Globus pallidus (tissue), 1 donor: ENCODE measurements at regions not wholly inside any gene's neighbourhood (a gene's known extent, or its start where the extent isn't known, plus 50 kb on each side); places are given as distances from the start of the nearest gene placed in this dataset.
"Not testable (repeated sequence)": the region's sequence is repeated elsewhere in the genome, so short reads cannot be mapped to it uniquely, and the experiment has no call there.

Source experiments
- DNase-seq: peaks from one replicate; pipeline ENCODE4 v3.0.0-alpha.2; 2015; ENCODE audit warnings: low spot score

DNA sequence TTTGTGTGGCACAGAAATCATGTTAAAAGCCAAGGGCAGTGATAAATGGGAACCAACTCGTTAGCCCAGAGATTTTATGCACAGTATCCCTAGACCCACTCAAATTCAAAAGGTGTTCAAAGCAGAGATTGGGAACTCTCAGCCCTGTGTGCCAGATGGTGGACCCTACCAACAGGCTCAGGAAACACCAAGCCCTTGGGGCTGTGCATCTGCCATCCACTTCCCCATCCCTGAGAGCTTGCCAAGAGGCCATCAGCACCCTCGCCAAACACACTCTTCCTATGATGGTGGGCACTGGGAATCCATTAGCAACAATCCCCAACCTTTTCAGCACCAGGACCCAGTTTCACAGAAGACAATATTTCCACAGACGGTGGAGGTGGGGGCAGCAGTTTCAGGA lies 194.2 kb upstream of the NFIA start:
- no peak for DNase-seq

DNA sequence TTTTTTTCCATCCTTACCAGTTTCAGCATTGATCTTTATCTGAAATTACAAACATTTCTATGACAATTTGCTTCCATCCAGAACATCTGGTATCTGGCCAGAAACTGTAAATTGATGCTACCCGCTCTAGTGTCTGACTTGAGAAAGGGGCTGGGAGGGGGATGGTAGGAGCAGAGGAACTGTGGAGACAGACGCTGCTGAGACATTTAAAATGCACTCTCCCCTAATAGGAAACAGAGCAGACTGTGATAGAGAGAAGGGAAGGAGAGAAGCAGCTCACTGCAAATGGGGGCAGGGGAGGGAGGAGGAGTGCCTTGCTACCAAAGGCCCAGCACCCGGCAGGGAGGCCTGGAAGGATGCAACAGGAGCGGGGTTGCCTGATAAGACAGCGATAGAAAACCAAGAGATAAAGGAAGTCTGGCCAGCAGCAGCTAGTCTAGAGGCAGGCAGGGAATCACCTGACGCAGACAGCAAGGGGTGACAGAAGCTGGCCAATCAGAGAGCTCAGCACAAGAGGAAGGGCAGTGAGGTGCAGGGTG lies 195.5 kb upstream of the NFIA start:
- DNase-seq: no peak

DNA sequence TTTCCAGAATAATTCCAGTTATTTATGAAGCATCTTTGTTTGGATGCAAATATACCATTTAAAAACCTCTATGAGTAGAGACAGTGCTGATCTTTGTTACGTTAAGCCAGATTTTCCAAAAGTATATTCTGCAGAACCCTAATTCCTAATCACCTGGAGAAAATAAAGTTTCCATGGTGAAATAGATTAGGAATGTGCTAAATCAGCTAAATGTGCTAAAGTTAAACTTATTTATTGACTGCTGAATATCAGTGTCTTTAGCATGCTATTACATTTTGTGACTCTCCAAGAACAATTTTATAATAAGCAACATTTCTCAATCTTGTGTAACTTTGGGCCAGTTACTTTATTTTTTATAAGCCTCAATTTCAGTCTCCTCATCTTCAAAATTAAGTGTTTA lies 196.3 kb upstream of the NFIA start:
- no peak for DNase-seq

DNA sequence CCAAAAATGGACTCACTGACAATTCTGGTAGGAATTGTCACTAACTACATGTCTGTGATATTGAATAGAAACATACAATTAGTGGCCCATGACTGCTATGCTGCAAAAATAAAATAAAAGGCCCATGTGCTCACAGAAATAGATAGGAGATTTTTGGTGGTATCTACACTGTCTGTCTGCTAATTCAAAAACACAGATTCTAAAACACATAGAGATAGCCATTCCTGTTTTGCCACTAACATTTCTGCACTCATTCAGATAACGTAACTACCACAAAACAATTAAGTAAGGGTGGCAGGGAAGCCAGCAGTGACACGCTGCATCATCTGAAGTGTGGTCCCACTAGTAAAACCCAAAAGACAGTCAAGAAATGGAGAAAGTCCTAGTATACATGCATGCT lies 202.2 kb upstream of the NFIA start:
- no peak for DNase-seq

DNA sequence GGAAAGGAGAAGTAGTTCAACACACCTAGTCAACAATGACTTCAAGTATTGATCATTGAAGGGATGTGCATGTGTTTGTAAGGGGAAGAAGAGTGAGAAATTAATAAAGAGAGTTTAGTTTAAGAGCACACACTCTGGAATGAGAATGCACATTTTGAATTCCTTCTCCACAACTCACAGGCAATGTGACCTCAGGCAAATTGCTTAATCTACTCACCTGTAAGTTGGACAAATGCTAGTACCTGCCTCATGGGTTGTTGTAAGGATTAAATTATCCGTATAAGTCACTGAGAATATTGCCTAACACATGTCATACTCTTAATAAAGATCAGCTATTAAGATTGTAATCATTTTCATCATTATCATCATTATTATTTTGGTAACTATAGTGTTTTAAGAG lies 204.0 kb upstream of the NFIA start:
- DNase-seq: no peak

DNA sequence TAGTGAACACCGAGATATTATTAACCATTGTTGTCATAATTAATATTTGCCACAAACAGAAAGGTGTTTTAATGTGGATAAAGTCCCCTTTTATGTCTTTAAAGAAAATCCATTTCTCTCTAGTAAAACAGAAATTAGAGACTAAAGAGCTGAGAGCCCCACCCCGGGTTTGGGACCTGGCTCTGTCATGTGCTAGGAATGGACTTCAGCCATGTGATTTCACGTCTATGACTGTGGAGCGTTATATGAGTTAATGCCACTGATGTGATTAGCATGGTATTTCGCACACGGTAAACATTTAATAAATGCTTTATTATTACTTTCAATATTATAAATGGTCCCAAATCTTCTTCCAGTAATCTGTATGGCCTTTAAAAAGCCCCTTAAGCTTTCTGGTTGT lies 205.0 kb upstream of the NFIA start:
- no peak for DNase-seq

DNA sequence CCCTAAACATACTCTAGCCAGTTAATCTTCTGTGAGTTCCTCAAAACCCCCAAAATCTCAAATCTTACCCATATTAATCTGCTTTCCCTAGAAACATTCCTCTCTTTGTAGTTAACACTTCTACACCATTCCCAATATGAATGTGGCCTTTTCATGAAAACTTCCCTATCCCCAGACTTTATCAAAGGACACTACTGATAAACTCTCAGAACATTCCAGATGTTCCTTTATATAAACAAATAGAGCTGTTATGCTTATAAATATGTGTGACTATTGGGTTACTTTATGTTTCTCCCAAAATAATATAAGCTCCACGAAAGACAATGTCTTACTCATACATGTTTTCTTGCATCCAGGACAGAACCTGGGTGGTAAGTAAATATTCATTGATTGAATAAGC lies 205.4 kb upstream of the NFIA start:
- no peak for DNase-seq

DNA sequence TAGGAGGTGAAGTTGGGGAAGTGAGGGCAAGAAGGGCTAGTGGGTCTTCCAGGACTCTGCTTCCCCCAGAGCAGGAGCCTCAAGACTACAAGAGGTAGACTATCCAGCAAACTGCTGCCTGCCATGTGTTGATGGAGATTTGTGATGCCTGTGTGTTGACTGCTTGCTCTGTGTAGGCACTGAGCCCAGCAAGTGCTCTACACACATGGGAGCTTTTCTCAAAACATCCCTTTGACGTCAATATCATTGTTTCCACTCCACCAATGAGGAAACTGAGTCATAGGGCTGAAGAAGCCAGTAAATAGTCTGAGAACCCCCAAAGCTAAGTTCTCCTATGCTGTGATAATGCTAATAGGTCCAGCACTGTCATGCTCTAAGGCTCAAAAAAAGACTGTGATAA lies 207.2 kb upstream of the NFIA start:
- no peak for DNase-seq

DNA sequence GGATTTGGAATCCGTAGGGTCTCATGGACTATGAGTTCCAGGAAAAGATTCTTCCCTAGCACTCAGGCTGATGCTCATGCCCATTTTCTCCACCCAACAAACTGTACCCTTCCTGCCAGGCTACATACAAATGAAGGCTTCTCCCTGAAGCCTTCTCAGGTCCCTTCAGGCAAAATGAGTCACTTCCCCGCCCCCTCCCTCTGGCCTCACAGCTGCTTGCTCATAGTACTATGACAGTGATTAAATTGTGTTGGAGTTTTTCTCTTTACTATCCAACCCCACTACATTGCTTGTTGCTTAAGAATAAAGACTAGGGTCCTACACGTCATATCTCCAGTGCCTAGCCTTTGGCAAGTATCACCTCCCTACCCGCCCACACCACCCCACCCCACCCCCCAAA lies 207.6 kb upstream of the NFIA start:
- DNase-seq: no peak

DNA sequence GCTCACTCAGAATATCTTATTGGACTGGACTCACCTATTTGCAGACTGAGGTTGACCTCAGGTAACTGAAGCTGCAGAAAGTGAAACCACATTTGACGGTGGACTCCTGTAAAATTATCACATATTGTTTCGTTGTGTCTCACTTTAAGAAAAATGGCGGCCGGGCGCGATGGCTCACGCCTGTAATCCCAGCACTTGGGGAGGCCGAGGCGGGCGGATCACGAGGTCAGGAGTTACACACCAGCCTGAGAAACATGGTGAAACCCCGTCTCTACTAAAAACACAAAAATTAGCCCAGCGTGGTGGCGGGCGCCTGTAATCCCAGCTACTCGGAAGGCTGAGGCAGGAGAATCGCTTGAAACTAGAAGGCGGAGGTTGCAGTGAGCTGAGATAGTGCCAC lies 209.0 kb upstream of the NFIA start:
- not testable (repeated sequence) for DNase-seq

DNA sequence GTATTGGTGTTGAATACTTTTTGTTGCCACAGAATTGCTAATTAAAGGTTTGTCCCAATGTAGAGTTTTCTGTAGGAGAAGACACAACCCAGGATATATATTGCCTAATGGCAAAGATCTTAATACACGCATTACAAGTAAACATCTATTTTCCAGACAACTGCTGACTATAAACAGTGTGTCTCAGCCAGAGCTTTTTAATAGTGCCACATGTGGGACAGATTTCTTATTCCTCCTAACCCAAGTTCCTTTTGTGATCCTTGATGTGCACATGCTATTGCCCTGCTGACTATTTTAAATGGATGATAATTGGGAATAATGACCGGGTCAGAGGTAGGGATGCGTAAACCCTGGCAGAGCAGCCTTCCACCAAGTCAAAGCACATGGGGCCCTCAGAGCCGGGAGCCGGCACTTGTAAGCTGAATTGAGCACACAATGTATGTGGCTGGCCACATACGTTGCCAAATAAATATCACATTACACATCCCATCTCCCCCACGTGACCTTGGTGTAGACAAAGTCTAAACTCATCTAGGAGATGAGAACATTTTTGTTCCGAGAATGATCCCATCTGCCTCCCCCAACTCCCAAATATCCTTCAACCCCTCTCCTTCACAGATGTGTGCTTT lies 209.8 kb upstream of the NFIA start:
- no peak for DNase-seq

DNA sequence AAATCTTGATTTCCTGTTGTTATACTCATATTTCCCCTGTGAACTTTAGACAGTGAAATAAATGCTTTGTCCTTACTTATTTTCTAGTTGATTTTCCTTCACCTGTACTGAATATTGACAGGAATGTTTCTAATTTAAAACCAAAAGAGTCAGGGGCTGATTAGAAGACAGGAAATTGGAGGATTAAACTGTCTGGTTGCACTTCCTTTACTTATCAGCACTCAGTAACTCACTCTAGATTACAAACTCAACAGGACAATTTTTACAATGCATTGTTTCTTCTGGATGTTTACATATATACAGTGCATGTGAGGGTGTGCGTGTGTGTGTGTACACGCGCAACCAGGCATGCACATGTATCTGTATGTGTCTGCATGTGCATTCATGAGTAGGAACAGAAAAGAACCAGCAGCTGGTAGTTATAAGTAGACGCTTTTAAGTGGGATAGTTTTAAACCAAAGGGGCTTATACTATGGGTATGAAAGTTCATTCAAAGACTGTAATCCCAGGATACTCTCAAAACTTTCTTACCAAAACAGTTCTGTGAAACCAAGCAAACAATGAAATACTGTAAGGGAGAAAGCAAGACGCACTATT lies 212.0 kb upstream of the NFIA start:
- no peak for DNase-seq

DNA sequence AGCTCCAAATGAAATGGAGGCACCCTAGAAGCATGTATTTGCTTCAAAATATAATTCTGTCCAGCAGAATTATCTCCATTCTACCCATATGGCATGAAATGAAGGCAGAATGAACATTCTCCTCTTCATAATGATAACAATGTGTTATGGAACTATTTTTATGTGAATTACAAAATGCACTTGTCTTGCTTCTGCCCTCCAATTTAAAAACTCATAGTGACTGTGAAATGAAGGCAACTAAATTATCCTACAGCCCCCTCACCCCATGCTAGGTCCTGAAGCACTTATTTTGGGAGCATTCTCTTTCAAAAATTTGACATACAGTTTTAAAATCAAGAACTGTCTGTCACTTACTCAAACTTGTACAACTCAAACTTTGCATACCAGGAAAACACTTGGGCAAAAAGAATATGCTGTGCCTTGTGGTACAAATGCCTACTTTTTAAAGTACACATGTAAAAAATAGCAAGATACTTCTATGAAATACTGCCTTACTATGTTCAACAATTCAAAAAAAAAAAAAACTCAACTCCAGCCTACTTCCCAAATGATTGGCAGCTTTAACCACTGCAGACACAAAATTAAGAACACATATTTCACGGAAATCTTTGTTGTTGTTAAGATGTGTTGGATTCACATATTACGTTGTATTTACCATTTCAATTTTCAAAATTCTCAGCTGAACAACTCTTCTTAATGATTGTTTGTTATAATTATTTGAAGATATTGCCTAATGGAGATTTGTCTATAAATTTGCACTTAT lies 213.3 kb upstream of the NFIA start:
- no peak for DNase-seq

DNA sequence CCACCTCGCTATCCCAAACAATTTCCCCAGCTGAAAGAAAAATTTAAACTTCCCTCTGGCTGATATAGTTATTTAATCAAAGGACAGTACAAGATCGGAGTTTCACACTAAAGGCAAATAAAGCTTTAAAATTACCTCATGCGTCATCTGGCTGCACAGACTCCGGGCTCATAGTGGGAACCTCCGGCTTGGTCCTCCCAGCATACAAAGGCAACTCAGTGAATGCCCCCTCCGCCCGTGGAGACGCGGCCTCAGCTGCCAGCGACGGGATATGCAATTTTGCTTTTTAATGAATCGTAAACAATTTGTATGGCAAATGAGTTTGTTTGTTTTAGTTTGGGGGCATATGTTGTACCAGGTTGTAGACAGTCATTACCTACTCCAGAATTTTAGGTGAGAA lies 214.6 kb upstream of the NFIA start:
- DNase-seq: no peak

DNA sequence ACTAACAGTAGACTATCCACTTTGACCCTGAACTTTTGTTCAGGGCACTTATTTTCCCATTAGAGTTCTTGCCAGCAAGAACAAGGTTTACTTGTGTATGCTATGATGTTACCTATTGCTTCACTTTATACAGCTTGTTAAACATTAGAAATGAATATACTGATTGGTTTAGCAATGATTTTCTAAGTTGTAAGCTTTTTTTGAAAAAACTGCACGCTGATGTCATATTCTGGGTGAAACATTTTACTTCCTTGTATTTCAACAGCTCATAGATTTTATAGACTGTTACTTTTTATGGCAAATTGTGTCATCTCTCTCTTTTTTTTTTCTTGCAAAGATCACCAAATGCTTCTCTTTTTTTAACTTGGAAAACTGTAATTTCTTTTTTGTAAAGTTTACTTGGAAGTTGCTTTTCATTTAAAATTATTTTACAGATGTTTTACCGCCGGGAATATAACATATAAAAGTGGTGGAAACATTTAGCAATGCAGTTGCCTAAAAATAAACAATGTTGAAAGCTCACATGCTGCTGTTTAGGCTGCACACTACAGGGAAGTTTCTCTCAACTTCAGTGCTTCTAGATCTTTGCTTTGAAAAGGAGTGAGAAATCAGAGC lies 215.3 kb upstream of the NFIA start:
- no peak for DNase-seq

DNA sequence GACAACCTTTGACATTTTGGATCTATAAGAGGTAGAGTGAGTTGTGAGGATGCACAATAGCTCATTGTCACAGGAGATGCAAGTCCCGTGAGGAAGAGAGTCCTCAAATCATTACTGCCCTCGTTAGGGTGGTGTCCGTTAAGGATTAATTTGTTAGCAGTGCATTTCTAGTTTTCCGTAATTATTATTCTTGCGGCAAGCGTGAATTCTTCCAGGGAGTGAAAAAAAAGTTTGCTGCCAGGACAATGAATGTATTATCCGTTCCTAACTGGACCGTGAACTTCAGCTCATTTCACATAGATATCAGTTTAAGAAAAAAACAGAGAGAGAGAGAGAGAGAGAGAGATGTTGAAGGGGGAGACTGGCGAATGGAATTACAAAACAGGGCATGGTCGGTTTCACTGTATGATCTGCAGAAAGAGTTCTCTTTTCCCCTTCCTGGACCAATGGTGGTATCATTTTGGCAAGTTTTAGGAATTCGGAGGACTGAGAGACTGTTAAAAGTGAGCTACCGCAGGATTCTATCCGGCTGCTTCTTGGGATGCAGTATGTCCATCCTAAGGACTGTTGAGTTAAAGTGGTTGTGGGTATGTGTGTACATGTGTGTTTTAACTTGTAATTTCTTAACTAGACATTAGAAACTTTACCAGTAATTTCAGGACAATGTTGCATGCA lies 216.0 kb upstream of the NFIA start:
- DNase-seq: no peak

DNA sequence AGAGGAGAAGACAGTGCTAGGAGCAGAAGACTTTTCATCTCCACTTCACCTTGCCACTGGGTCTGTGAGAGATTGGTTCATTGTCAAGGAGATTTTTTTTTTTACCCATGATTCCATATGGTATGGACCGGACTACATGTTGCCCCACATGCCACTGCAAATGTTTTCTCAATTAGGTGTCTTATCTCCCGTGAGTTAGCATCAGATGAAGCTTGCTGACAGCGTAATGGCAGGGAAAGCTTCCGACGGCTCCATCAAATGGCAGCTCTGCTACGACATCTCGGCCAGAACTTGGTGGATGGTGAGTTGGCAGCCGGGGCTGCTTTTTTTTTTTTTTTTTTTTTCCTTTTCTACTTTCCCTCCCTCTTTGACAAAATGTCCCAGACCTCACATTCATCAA lies 217.2 kb upstream of the NFIA start:
- DNase-seq: peak; percentile 46

DNA sequence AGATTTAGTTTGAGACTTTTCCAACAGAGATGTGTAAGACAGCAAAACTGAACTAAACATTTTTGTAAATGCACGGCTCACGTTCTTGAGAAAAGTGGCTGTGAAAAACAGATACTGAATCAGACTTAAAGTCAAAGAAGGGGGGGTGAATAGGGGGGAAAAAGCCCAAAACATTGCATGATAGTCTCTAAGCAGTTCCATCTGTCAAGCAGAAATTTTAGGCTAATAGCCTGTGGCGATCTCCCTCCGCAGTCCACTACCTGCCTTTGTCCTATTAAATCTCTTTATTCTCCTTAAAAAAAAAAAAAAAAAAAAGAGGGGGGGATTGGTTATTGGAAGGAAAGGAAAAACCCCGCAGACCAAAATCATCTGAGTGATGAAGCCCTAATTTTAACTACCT lies 217.6 kb upstream of the NFIA start:
- no peak for DNase-seq

DNA sequence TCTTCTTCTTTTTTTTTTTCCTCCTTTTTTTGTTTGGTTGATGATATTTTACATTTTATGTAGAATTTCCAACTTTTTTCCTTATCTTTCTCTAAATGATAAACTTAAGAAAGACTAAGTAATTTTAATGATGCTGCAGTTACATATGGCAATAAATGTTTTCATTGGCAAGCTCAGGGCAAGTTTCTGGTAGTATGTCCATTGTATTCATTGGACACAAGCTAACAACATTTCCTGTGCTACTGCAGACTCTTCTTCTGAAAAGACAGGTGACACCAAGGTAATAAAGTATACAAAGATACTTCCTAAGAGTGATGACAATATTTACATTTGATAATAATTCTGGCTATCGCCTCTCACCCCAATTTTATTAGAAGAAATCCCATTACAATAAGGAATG lies 219.2 kb upstream of the NFIA start:
- DNase-seq: no peak

DNA sequence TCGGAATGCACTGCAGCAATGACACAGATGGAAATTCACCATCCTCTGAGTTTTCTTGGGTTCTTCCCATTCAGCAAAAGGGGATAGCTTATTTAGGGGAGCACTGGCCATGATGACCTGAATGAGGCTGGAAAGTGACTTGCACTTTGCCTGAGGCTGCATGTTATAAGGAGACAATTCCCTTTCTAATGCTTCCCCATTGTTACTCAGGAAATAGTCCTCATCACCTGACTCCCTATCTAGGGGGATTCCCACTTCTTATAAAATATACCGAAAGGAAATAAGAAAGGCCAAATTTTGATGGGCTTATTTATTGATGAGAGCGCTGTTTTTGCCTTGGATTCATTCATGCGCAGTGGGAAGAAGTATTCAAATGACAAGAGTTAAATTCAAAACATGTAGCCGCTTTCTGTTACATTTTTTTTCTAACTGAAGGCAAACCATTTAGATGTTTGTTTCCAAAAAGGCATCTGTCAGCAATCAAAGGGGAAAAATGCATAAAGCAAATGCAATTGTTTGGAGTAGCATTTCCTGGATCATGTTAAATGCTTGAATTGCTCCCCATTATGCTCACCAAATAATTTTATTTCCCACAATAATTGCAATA lies 220.3 kb upstream of the NFIA start:
- DNase-seq: no peak

DNA sequence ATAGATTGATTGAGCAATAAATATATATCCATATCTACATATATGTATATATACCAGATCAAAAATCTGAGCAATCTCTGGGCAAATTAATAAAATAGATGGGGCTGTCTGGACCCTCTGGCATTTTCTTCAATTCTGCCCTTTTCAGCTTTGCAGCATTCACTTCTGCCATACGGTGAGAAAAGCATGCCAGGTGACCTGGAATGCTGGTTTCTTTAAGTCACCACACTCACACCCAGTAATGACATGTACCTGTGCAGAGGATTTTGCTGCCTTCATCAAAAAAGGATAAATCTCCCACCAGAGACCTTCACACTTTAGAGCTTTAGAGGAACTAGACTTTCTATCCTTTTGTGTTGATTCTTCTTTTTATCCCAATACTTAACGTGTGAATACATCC lies 223.2 kb upstream of the NFIA start:
- DNase-seq: no peak

DNA sequence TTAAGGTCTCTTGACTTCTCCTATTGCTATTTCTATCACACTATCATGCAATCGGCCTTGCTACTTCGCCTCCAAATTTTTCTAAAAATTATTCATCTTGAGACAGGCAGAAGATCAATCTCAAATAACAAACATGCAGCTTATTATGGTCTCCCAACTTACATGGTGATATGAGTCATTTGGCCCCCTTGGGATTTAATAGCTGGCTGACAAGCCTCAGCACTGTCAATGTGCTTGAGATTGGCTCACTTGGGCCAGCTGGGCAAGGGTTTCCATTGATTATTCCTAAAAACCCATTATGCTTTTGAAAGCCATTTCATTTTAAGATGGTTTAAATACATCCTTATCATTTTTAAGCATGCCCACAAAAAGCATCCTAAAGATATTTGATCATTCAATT lies 224.5 kb upstream of the NFIA start:
- no peak for DNase-seq
